DOHH2 (cell line): ENCODE measurements at regions not wholly inside any gene's neighbourhood (a gene's known extent, or its start where the extent isn't known, plus 50 kb on each side); places are given as distances from the start of the nearest gene placed in this dataset.

Source experiments
- H3F3A ChIP-seq: fragments of 200-600 bp; sonication (generic), shearing (Covaris generic); 2 replicates; pipeline ENCODE4 v1.6.0; 2016; ENCODE audit warnings: antibody characterized with exemption, mild to moderate bottlenecking; ENCODE audit not compliant: control insufficient read depth, insufficient read depth
- H3K27ac ChIP-seq: fragments of 200-600 bp; sonication (generic); 2 replicates; pipeline ENCODE4 v1.5.1; 2014; ENCODE audit warnings: low read depth, mild to moderate bottlenecking, low read length, moderate library complexity
- H3K27me3 ChIP-seq: fragments of 200-600 bp; sonication (generic); 2 replicates; pipeline ENCODE4 v1.6.1; 2014; ENCODE audit warnings: mild to moderate bottlenecking, low read length, mixed read lengths; ENCODE audit not compliant: control insufficient read depth
- H3K36me3 ChIP-seq: fragments of 200-600 bp; sonication (generic); 2 replicates; pipeline ENCODE4 v1.6.1; 2014; ENCODE audit warnings: mild to moderate bottlenecking, low read length, moderate library complexity, mixed read lengths; ENCODE audit not compliant: control insufficient read depth
- H3K4me1 ChIP-seq: fragments of 200-600 bp; sonication (generic); 2 replicates; pipeline ENCODE4 v1.6.1; 2014; ENCODE audit warnings: mild to moderate bottlenecking, low read length, mixed read lengths; ENCODE audit not compliant: control insufficient read depth
- H3K4me2 ChIP-seq: fragments of 200-600 bp; sonication (generic); 2 replicates; pipeline ENCODE4 v1.6.0; 2014; ENCODE audit warnings: mild to moderate bottlenecking, low read length, moderate library complexity
- H3K4me3 ChIP-seq: fragments of 200-600 bp; sonication (generic); 2 replicates; pipeline ENCODE4 v1.5.1; 2014; ENCODE audit warnings: mild to moderate bottlenecking, low read length, mixed read lengths
- H3K79me2 ChIP-seq: fragments of 200-600 bp; sonication (generic); 2 replicates; pipeline ENCODE4 v1.6.1; 2014; ENCODE audit warnings: mild to moderate bottlenecking, low read length, mixed read lengths; ENCODE audit not compliant: control insufficient read depth
- H3K9me2 ChIP-seq: fragments of 200-600 bp; sonication (generic); replicated peaks from 2 replicates; pipeline ENCODE4 v1.6.1; 2014; ENCODE audit warnings: mild to moderate bottlenecking, low read length, mixed read lengths; ENCODE audit not compliant: control insufficient read depth
- H3K9me3 ChIP-seq: fragments of 200-600 bp; sonication (generic); 2 replicates; pipeline ENCODE4 v1.6.1; 2014; ENCODE audit warnings: antibody characterized with exemption, low read length, mixed read lengths; ENCODE audit not compliant: control insufficient read depth, insufficient read depth
- H4K20me1 ChIP-seq: fragments of 200-600 bp; sonication (generic); 2 replicates; pipeline ENCODE4 v1.6.0; 2014; ENCODE audit warnings: low read depth, mild to moderate bottlenecking, antibody characterized with exemption, low read length, moderate library complexity; ENCODE audit not compliant: control insufficient read depth, insufficient read depth
- EZH2phosphoT487 ChIP-seq: fragments of 200-600 bp; sonication (generic); IDR thresholded peaks from 2 replicates; pipeline ENCODE4 v1.6.1; 2017; ENCODE audit warnings: borderline replicate concordance, mild to moderate bottlenecking, antibody characterized with exemption, low read length, moderate library complexity, mixed read lengths
- TF ChIP-seq, protein P1 (sequence below): fragments of 200-600 bp; sonication (generic); IDR thresholded peaks from one replicate; pipeline ENCODE4 v1.5.1; 2014; ENCODE audit warnings: antibody characterized with exemption, mild to moderate bottlenecking, low read depth, low read length; ENCODE audit not compliant: poor library complexity, severe bottlenecking

GRCh38 chr4:111208970-111209369 lies 586.1 kb upstream of the PITX2 start:
- Histone ChIP-seq H4K20me1 (no peaks in the 10 kb centered on the region), H3K4me2 (no peak overlapping the region), H3K9me3 (no peaks in the 10 kb centered on the region), H3K4me1 (no peaks in the 10 kb centered on the region), H3K36me3 (no peaks in the 10 kb centered on the region), H3K79me2 (no peaks in the 10 kb centered on the region), H3K9me2 (no peaks in the 10 kb centered on the region), H3K27me3 (no peaks in the 10 kb centered on the region), H3K27ac (no peak overlapping the region), H3K4me3 (no peak overlapping the region), H3F3A (no peaks in the 10 kb centered on the region)
- TF ChIP-seq, protein P1, sequence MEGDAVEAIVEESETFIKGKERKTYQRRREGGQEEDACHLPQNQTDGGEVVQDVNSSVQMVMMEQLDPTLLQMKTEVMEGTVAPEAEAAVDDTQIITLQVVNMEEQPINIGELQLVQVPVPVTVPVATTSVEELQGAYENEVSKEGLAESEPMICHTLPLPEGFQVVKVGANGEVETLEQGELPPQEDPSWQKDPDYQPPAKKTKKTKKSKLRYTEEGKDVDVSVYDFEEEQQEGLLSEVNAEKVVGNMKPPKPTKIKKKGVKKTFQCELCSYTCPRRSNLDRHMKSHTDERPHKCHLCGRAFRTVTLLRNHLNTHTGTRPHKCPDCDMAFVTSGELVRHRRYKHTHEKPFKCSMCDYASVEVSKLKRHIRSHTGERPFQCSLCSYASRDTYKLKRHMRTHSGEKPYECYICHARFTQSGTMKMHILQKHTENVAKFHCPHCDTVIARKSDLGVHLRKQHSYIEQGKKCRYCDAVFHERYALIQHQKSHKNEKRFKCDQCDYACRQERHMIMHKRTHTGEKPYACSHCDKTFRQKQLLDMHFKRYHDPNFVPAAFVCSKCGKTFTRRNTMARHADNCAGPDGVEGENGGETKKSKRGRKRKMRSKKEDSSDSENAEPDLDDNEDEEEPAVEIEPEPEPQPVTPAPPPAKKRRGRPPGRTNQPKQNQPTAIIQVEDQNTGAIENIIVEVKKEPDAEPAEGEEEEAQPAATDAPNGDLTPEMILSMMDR = no peak
- no peak for TF ChIP-seq EZH2phosphoT487

GRCh38 chr4:111209706-111210105 lies 586.8 kb upstream of the PITX2 start:
- H3K27me3 ChIP-seq = no peaks in the 10 kb centered on the region
- no peaks in the 10 kb centered on the region for H3K9me2 ChIP-seq
- no peak overlapping the region for H3K4me3 ChIP-seq
- H3K4me1 ChIP-seq = no peaks in the 10 kb centered on the region
- TF ChIP-seq, protein P1 = no peak
- TF ChIP-seq EZH2phosphoT487 = no peak
- no peak overlapping the region for H3K27ac ChIP-seq
- H4K20me1 ChIP-seq = no peaks in the 10 kb centered on the region
- no peaks in the 10 kb centered on the region for H3K9me3 ChIP-seq
- H3K4me2 ChIP-seq = no peak overlapping the region
- no peaks in the 10 kb centered on the region for H3K79me2 ChIP-seq
- no peaks in the 10 kb centered on the region for H3F3A ChIP-seq
- H3K36me3 ChIP-seq = no peaks in the 10 kb centered on the region

DNA sequence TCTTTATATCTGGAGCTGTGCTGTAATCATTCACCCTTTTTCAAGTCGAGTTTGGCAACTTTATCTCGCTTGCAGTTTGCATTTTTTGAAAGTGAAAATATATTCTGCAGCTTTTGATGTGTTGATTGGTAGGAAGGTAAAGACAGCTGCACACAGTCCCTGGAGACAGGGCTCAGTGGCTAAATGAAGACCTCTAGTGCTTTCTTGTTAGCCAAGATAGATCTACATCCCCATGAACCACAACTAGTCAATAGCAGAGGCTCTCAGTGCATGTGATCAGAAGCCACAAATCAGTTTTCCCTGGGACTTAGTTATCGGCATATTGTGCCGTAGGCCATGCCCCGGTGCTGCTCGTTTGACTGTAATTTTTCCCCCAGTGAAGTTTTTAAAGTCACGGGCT lies 587.7 kb upstream of the PITX2 start:
- Histone ChIP-seq H3K4me3 (no peak overlapping the region), H3K27ac (no peak overlapping the region), H3K9me3 (no peaks in the 10 kb centered on the region), H3K36me3 (no peaks in the 10 kb centered on the region), H3K4me1 (no peaks in the 10 kb centered on the region), H3K4me2 (no peak overlapping the region), H4K20me1 (no peaks in the 10 kb centered on the region), H3K79me2 (no peaks in the 10 kb centered on the region), H3K9me2 (no peaks in the 10 kb centered on the region), H3K27me3 (no peaks in the 10 kb centered on the region), H3F3A (no peaks in the 10 kb centered on the region)
- TF ChIP-seq, protein P1 = no peak
- TF ChIP-seq EZH2phosphoT487 = no peak

- H3K27me3 ChIP-seq = no peaks in the 10 kb centered on the region
- no peak overlapping the region for H3K27ac ChIP-seq
- H3F3A ChIP-seq = no peaks in the 10 kb centered on the region
- H3K9me3 ChIP-seq = no peaks in the 10 kb centered on the region
- no peak overlapping the region for H3K4me2 ChIP-seq
- H3K36me3 ChIP-seq = no peaks in the 10 kb centered on the region
- no peaks in the 10 kb centered on the region for H3K9me2 ChIP-seq
- TF ChIP-seq EZH2phosphoT487 = no peak
- TF ChIP-seq, protein P1 = no peak
- no peak overlapping the region for H3K4me3 ChIP-seq
- no peaks in the 10 kb centered on the region for H3K4me1 ChIP-seq
- no peaks in the 10 kb centered on the region for H4K20me1 ChIP-seq
- no peaks in the 10 kb centered on the region for H3K79me2 ChIP-seq
These were observed 590.7 kb upstream of the PITX2 start for GRCh38 chr4:111213531-111213930.
